HUES48 (cell line): ENCODE measurements at regions not wholly inside any gene's neighbourhood (a gene's known extent, or its start where the extent isn't known, plus 50 kb on each side); places are given as distances from the start of the nearest gene placed in this dataset.

ENCODE experiments used
- H3K27ac ChIP-seq: one replicate; pipeline ENCODE4 v1.7.0; 2013; ENCODE audit warnings: low read depth, low read length, inconsistent platforms
- H3K27me3 ChIP-seq: 2 replicates; pipeline ENCODE4 v1.6.1; 2013; ENCODE audit warnings: mild to moderate bottlenecking, low read length; ENCODE audit not compliant: control insufficient read depth, insufficient read depth
- H3K36me3 ChIP-seq: 2 replicates; pipeline ENCODE4 v1.6.1; 2013; ENCODE audit warnings: low read length; ENCODE audit not compliant: control insufficient read depth, insufficient read depth
- H3K4me1 ChIP-seq: 2 replicates; pipeline ENCODE4 v1.6.1; 2013; ENCODE audit warnings: mild to moderate bottlenecking, low read length; ENCODE audit not compliant: control insufficient read depth, insufficient read depth
- H3K4me3 ChIP-seq: 2 replicates; pipeline ENCODE4 v1.5.1; 2013; ENCODE audit warnings: mild to moderate bottlenecking, low read depth, low read length
- H3K9ac ChIP-seq: 2 replicates; pipeline ENCODE4 v1.6.1; 2013; ENCODE audit warnings: mild to moderate bottlenecking, low read depth, low read length, moderate library complexity
- H3K9me3 ChIP-seq: 2 replicates; pipeline ENCODE4 v1.6.1; 2013; ENCODE audit warnings: low read length; ENCODE audit not compliant: control insufficient read depth, insufficient read depth

GRCh38 chr21:15203740-15204139 is 138.9 kb upstream of the NRIP1 start:
- Histone ChIP-seq H3K36me3 (no peaks in the 10 kb centered on the region), H3K27ac (no peak overlapping the region), H3K27me3 (no peaks in the 10 kb centered on the region), H3K9ac (no peak overlapping the region), H3K4me3 (no peak overlapping the region), H3K9me3 (no peaks in the 10 kb centered on the region), H3K4me1 (peaks cover 10% of the 10 kb centered on the region)

GRCh38 chr21:15204140-15204969 is 139.6 kb upstream of the NRIP1 start:
- H3K27me3 ChIP-seq: no peaks in the 10 kb centered on the region
- no peaks in the 10 kb centered on the region for H3K9me3 ChIP-seq
- peaks cover 9% of the 10 kb centered on the region for H3K4me1 ChIP-seq
- H3K36me3 ChIP-seq: no peaks in the 10 kb centered on the region
- H3K27ac ChIP-seq: no peak overlapping the region
- no peak overlapping the region for H3K4me3 ChIP-seq
- no peak overlapping the region for H3K9ac ChIP-seq

- no peaks in the 10 kb centered on the region for H3K9me3 ChIP-seq
- no peak overlapping the region for H3K27ac ChIP-seq
- 0 out of 2 replicates have a peak, but pooled peaks cover 3% of the 10 kb centered on the region for H3K4me1 ChIP-seq
- no peak overlapping the region for H3K9ac ChIP-seq
- no peaks in the 10 kb centered on the region for H3K27me3 ChIP-seq
- no peaks in the 10 kb centered on the region for H3K36me3 ChIP-seq
- H3K4me3 ChIP-seq: no peak overlapping the region
Observed at GRCh38 chr21:15204970-15205286, 140.1 kb upstream of the NRIP1 start.

GRCh38 chr21:15206514-15206913 is 141.7 kb upstream of the NRIP1 start:
- H3K27ac ChIP-seq: no peak overlapping the region
- H3K4me1 ChIP-seq: no peaks in the 10 kb centered on the region; the same call in 1 of the 2 replicates
- no peaks in the 10 kb centered on the region for H3K36me3 ChIP-seq
- no peaks in the 10 kb centered on the region for H3K27me3 ChIP-seq
- no peaks in the 10 kb centered on the region for H3K9me3 ChIP-seq
- H3K9ac ChIP-seq: no peak overlapping the region
- H3K4me3 ChIP-seq: no peak overlapping the region

- H3K27me3 ChIP-seq: no peaks in the 10 kb centered on the region
- peaks cover 2% of the 10 kb centered on the region; the same call in 1 of the 2 replicates for H3K4me1 ChIP-seq
- H3K36me3 ChIP-seq: no peaks in the 10 kb centered on the region
- no peak overlapping the region for H3K4me3 ChIP-seq
- no peaks in the 10 kb centered on the region for H3K9me3 ChIP-seq
- H3K9ac ChIP-seq: no peak overlapping the region
- no peak overlapping the region for H3K27ac ChIP-seq
Observed at GRCh38 chr21:15207231-15207630, 142.4 kb upstream of the NRIP1 start.

- Histone ChIP-seq H3K4me3 (no peak overlapping the region), H3K4me1 (peaks cover 4% of the 10 kb centered on the region; the same call in 1 of the 2 replicates)
Observed at GRCh38 chr21:15207635-15208370, 143.0 kb upstream of the NRIP1 start.

GRCh38 chr21:15208786-15209185 is 144.0 kb upstream of the NRIP1 start:
- H3K4me3 ChIP-seq: no peak overlapping the region
- H3K9me3 ChIP-seq: no peaks in the 10 kb centered on the region
- no peaks in the 10 kb centered on the region for H3K27me3 ChIP-seq
- H3K4me1 ChIP-seq: peaks cover 4% of the 10 kb centered on the region; the same call in 1 of the 2 replicates
- no peaks in the 10 kb centered on the region for H3K36me3 ChIP-seq
- H3K9ac ChIP-seq: no peak overlapping the region
- no peak overlapping the region for H3K27ac ChIP-seq

More at GRCh38 chr21:15207635-15208370, 143.0 kb upstream of the NRIP1 start:
- H3K27me3 ChIP-seq: no peaks in the 10 kb centered on the region
- no peaks in the 10 kb centered on the region for H3K36me3 ChIP-seq
- no peak overlapping the region for H3K9ac ChIP-seq
- H3K27ac ChIP-seq: no peak overlapping the region
- no peaks in the 10 kb centered on the region for H3K9me3 ChIP-seq

GRCh38 chr21:15209224-15209623 is 144.4 kb upstream of the NRIP1 start:
- Histone ChIP-seq H3K36me3 (no peaks in the 10 kb centered on the region), H3K27me3 (no peaks in the 10 kb centered on the region), H3K4me3 (no peak overlapping the region), H3K9ac (no peak overlapping the region), H3K4me1 (peaks cover 4% of the 10 kb centered on the region; the same call in 1 of the 2 replicates), H3K9me3 (no peaks in the 10 kb centered on the region), H3K27ac (no peak overlapping the region)

- Histone ChIP-seq H3K27ac (no peak overlapping the region), H3K4me3 (no peak overlapping the region), H3K9me3 (no peaks in the 10 kb centered on the region), H3K27me3 (no peaks in the 10 kb centered on the region), H3K9ac (no peak overlapping the region), H3K4me1 (peaks cover 4% of the 10 kb centered on the region; the same call in 1 of the 2 replicates), H3K36me3 (no peaks in the 10 kb centered on the region)
Observed at GRCh38 chr21:15210235-15210678, 145.5 kb upstream of the NRIP1 start.

GRCh38 chr21:15211491-15212133 is 146.8 kb upstream of the NRIP1 start:
- no peak overlapping the region for H3K4me3 ChIP-seq

More at GRCh38 chr21:15211491-15212133, 146.8 kb upstream of the NRIP1 start:
- Histone ChIP-seq H3K27ac (no peak overlapping the region), H3K9ac (no peak overlapping the region), H3K36me3 (no peaks in the 10 kb centered on the region), H3K9me3 (no peaks in the 10 kb centered on the region), H3K4me1 (peaks cover 4% of the 10 kb centered on the region; the same call in 1 of the 2 replicates), H3K27me3 (no peaks in the 10 kb centered on the region)
